Small intestine (tissue), 7 donors: ENCODE measurements at regions not wholly inside any gene's neighbourhood (a gene's known extent, or its start where the extent isn't known, plus 50 kb on each side); places are given as distances from the start of the nearest gene placed in this dataset.

Experiments used
- DNase-seq, 2 donors: peaks; one replicate each; pipeline versions ENCODE4 v3.0.0 to v3.0.0-alpha.2; 2013
- FAIRE-seq: peaks from 2 replicates; lab custom pipeline; 2012; peaks lifted over from hg19 to GRCh38; lab: Jason Lieb, UNC
- H3K27ac ChIP-seq, 3 donors: one replicate each; pipeline ENCODE4 v1.5.1; 2013; ENCODE audit warnings: low read length in 2 of 3, mild to moderate bottlenecking in 2 of 3, control low read depth in 1 of 3, inconsistent platforms in 1 of 3, low read depth in 1 of 3, moderate library complexity in 1 of 3
- H3K27me3 ChIP-seq, 3 donors: one replicate each; pipeline ENCODE4 v1.6.1; 2013; ENCODE audit warnings: low read length in 3 of 3, inconsistent platforms in 1 of 3; ENCODE audit not compliant: control insufficient read depth in 3 of 3, insufficient read depth in 3 of 3
- H3K36me3 ChIP-seq, 3 donors: one replicate each; pipeline ENCODE4 v1.6.1; 2013; ENCODE audit warnings: low read length in 3 of 3, inconsistent platforms in 1 of 3, low read depth in 1 of 3, mild to moderate bottlenecking in 1 of 3, moderate library complexity in 1 of 3; ENCODE audit not compliant: control insufficient read depth in 3 of 3, insufficient read depth in 2 of 3
- H3K4me1 ChIP-seq, 3 donors: one replicate each; pipeline ENCODE4 v1.6.1; 2013; ENCODE audit warnings: low read length in 2 of 3, inconsistent platforms in 1 of 3, low read depth in 1 of 3, mild to moderate bottlenecking in 1 of 3, moderate library complexity in 1 of 3; ENCODE audit not compliant: control insufficient read depth in 3 of 3, insufficient read depth in 2 of 3
- H3K4me3 ChIP-seq, 3 donors: one replicate each; pipeline ENCODE4 v1.5.1; 2013; ENCODE audit warnings: low read length in 3 of 3, control low read depth in 1 of 3, inconsistent platforms in 1 of 3, low read depth in 1 of 3, mild to moderate bottlenecking in 1 of 3, moderate library complexity in 1 of 3
- H3K9me3 ChIP-seq, 2 donors: one replicate each; pipeline ENCODE4 v1.6.1; 2013; ENCODE audit warnings: low read depth in 1 of 2, low read length in 1 of 2; ENCODE audit not compliant: control insufficient read depth in 2 of 2, insufficient read depth in 1 of 2
- WGBS, 3 donors: extraction: QIAGEN DNeasy Blood & Tissue Kit; methylation state at CpG; one replicate each; pipeline ENCODE4 v1.1.7; 2013; 5-methylcytosine and 5-hydroxymethylcytosine counted together
- donor health status: healthy with polysubstance abuse.
- donor health status: control.
- donor health status: control.
- donor health status: Bipolar disorder and iron deficiency.
- donor health status: healthy.

- H3K27ac ChIP-seq, result no peak overlapping the region
- no peaks in the 10 kb centered on the region for H3K27me3 ChIP-seq
- DNase-seq (no peak), FAIRE-seq (no peak)
- H3K4me3 ChIP-seq, result no peak overlapping the region
- no peaks in the 10 kb centered on the region for H3K4me1 ChIP-seq
- H3K9me3 ChIP-seq, result peaks cover 0 to 3% of the 10 kb centered on the region in 2 donors
- H3K36me3 ChIP-seq, result no peaks in the 10 kb centered on the region
- WGBS, 3 donors, result 75 to 86% (median 78%) methylated on average over 3 of the region's 3 CpGs
Measured at GRCh38 chr9:14380061-14380836, 66.3 kb upstream of the NFIB start.

GRCh38 chr9:14379280-14379679 lies 65.3 kb upstream of the NFIB start:
- H3K9me3 ChIP-seq, result peaks cover 0 to 3% of the 10 kb centered on the region in 2 donors
- WGBS, 3 donors, result 66 to 79% (median 69%) methylated on average over 4 of the region's 4 CpGs
- no peaks in the 10 kb centered on the region for H3K36me3 ChIP-seq
- H3K27me3 ChIP-seq, result no peaks in the 10 kb centered on the region
- no peak overlapping the region for H3K27ac ChIP-seq
- no peak overlapping the region for H3K4me3 ChIP-seq
- H3K4me1 ChIP-seq, result no peaks in the 10 kb centered on the region
- DNase-seq, result no peak
- no peak for FAIRE-seq

GRCh38 chr9:14373706-14374105 lies 59.8 kb upstream of the NFIB start:
- DNase-seq (no peak), FAIRE-seq (no peak)
- Histone ChIP-seq H3K27me3 (no peaks in the 10 kb centered on the region), H3K27ac (no peak overlapping the region), H3K36me3 (no peaks in the 10 kb centered on the region), H3K9me3 (peaks cover 0 to 3% of the 10 kb centered on the region in 2 donors), H3K4me1 (peaks cover 0 to 3% (median 0%) of the 10 kb centered on the region in 3 donors), H3K4me3 (no peak overlapping the region)
- 73 to 80% (median 79%) methylated on average over 4 of the region's 4 CpGs for WGBS, 3 donors

- peaks cover 0 to 3% of the 10 kb centered on the region in 2 donors for H3K9me3 ChIP-seq
- H3K27me3 ChIP-seq, result no peaks in the 10 kb centered on the region
- FAIRE-seq, result no peak
- no peaks in the 10 kb centered on the region for H3K36me3 ChIP-seq
- H3K4me3 ChIP-seq, result no peak overlapping the region
- peak overlapping the region in 1 of 3 donors; percentile 8 for H3K27ac ChIP-seq
- no peak for DNase-seq
- H3K4me1 ChIP-seq, result peaks cover 0 to 3% (median 0%) of the 10 kb centered on the region in 3 donors
Measured at GRCh38 chr9:14373336-14373666, 59.4 kb upstream of the NFIB start.

- 13 to 23% (median 14%) methylated on average over 4 of the region's 4 CpGs for WGBS, 3 donors
- Histone ChIP-seq H3K4me3 (no peak overlapping the region), H3K9me3 (peaks cover 0 to 3% of the 10 kb centered on the region in 2 donors), H3K36me3 (no peaks in the 10 kb centered on the region), H3K4me1 (peaks cover 0 to 3% (median 0%) of the 10 kb centered on the region in 3 donors), H3K27me3 (no peaks in the 10 kb centered on the region), H3K27ac (peak overlapping the region in 1 of 3 donors; percentile 8)
- peak in 1 of 2 donors; percentile 28 for DNase-seq
- no peak for FAIRE-seq
Measured at GRCh38 chr9:14372437-14373335, 58.7 kb upstream of the NFIB start.

GRCh38 chr9:14369011-14369410 lies 55.1 kb upstream of the NFIB start:
- Histone ChIP-seq H3K36me3 (no peaks in the 10 kb centered on the region), H3K4me3 (no peak overlapping the region), H3K27me3 (no peaks in the 10 kb centered on the region), H3K27ac (no peak overlapping the region), H3K9me3 (no peaks in the 10 kb centered on the region), H3K4me1 (peaks cover 0 to 3% (median 0%) of the 10 kb centered on the region in 3 donors)
- DNase-seq (no peak), FAIRE-seq (no peak)
- WGBS, 3 donors, result 32 to 77% (median 53%) methylated on average over 6 of the region's 6 CpGs

GRCh38 chr9:14366076-14366475 lies 52.1 kb upstream of the NFIB start:
- FAIRE-seq (no peak), DNase-seq (no peak)
- Histone ChIP-seq H3K27me3 (no peaks in the 10 kb centered on the region), H3K36me3 (no peaks in the 10 kb centered on the region), H3K4me3 (no peak overlapping the region), H3K27ac (no peak overlapping the region), H3K4me1 (no peaks in the 10 kb centered on the region), H3K9me3 (no peaks in the 10 kb centered on the region)
- 45 to 87% (median 78%) methylated on average over 10 of the region's 10 CpGs for WGBS, 3 donors

- DNase-seq, result no peak
- no peaks in the 10 kb centered on the region for H3K27me3 ChIP-seq
- no peak for FAIRE-seq
- no peaks in the 10 kb centered on the region for H3K36me3 ChIP-seq
- H3K27ac ChIP-seq, result peak overlapping the region in 1 of 3 donors; percentile 18
- no peaks in the 10 kb centered on the region for H3K9me3 ChIP-seq
- H3K4me1 ChIP-seq, result no peaks in the 10 kb centered on the region
- 72 to 76% (median 76%) methylated on average over 3 of the region's 3 CpGs for WGBS, 3 donors
- H3K4me3 ChIP-seq, result no peak overlapping the region
Measured at GRCh38 chr9:14365670-14366069, 51.7 kb upstream of the NFIB start.
